ENCODE measurements at regions not wholly inside any gene's neighbourhood (a gene's known extent, or its start where the extent isn't known, plus 50 kb on each side); places are given as distances from the start of the nearest gene placed in this dataset.

- H3K4me1 ChIP-seq (ENCODE audit: insufficient read depth) = no peaks in the 10 kb centered on the region
- H4K20me1 ChIP-seq (ENCODE audit: insufficient read depth) = no peaks in the 10 kb centered on the region
- H2AFZ ChIP-seq = no peak overlapping the region
- TF ChIP-seq EZH2phosphoT487 (IDR thresholded peaks at IDR 0.05; ENCODE audit: insufficient read depth, low read depth) (no peak), EZH2 (IDR thresholded peaks at IDR 0.05; ENCODE audit: insufficient read depth, poor library complexity, severe bottlenecking) (no peak)
- no peak overlapping the region for H3K27ac ChIP-seq
- H3K36me3 ChIP-seq (ENCODE audit: low read depth) = no peaks in the 10 kb centered on the region
- no peaks in the 10 kb centered on the region for H3K9me2 ChIP-seq (ENCODE audit: insufficient read depth)
- 10 to 18% methylated on average over 2 of the region's 2 CpGs for WGBS, 2 experiments (ENCODE audit: low coverage in 1 of 2, low lambda C conversion rate in 2 of 2, missing lambda C conversion rate in 2 of 2)
- H3K9me3 ChIP-seq (ENCODE audit: low read depth) = no peaks in the 10 kb centered on the region
- in situ Hi-C loops (cut with MboI) = no loop called here
- no peak overlapping the region for H3K9ac ChIP-seq
- H3K79me2 ChIP-seq (ENCODE audit: insufficient read depth) = no peaks in the 10 kb centered on the region
- no peak overlapping the region for H3K4me2 ChIP-seq (ENCODE audit: unreplicated experiment)
- no peak overlapping the region for H3K4me3 ChIP-seq
- no peak for DNase-seq
- no peaks in the 10 kb centered on the region for H3K27me3 ChIP-seq (replicated peaks; ENCODE audit: insufficient read depth)
- H3F3A ChIP-seq (ENCODE audit: insufficient read depth) = no peaks in the 10 kb centered on the region
Observed at GRCh38 chr4:29319663-29320340, 1400.4 kb upstream of the PCDH7 start.

GRCh38 chr4:29320947-29321620 lies 1399.1 kb upstream of the PCDH7 start:
- no peaks in the 10 kb centered on the region for H3K4me1 ChIP-seq (ENCODE audit: insufficient read depth)
- H3K36me3 ChIP-seq (ENCODE audit: low read depth) = no peaks in the 10 kb centered on the region
- H3K9ac ChIP-seq = no peak overlapping the region
- H3K79me2 ChIP-seq (ENCODE audit: insufficient read depth) = no peaks in the 10 kb centered on the region
- H3K9me2 ChIP-seq (ENCODE audit: insufficient read depth) = no peaks in the 10 kb centered on the region
- H3K9me3 ChIP-seq (ENCODE audit: low read depth) = no peaks in the 10 kb centered on the region
- H3K4me2 ChIP-seq (ENCODE audit: unreplicated experiment) = no peak overlapping the region
- no peaks in the 10 kb centered on the region for H3F3A ChIP-seq (ENCODE audit: insufficient read depth)
- no peaks in the 10 kb centered on the region for H3K27me3 ChIP-seq (replicated peaks; ENCODE audit: insufficient read depth)
- no peak for DNase-seq
- H3K4me3 ChIP-seq = no peak overlapping the region
- no peaks in the 10 kb centered on the region for H4K20me1 ChIP-seq (ENCODE audit: insufficient read depth)
- in situ Hi-C loops (cut with MboI) = no loop called here
- 5 to 8% methylated on average over 6 of the region's 6 CpGs for WGBS, 2 experiments (ENCODE audit: low coverage in 1 of 2, low lambda C conversion rate in 2 of 2, missing lambda C conversion rate in 2 of 2)
- TF ChIP-seq EZH2 (IDR thresholded peaks at IDR 0.05; ENCODE audit: insufficient read depth, poor library complexity, severe bottlenecking) (no peak), EZH2phosphoT487 (IDR thresholded peaks at IDR 0.05; ENCODE audit: insufficient read depth, low read depth) (no peak)
- H3K27ac ChIP-seq = no peak overlapping the region
- H2AFZ ChIP-seq = no peak overlapping the region

- Histone ChIP-seq H3K4me2 (ENCODE audit: unreplicated experiment) (no peak overlapping the region), H3K27ac (no peak overlapping the region), H4K20me1 (ENCODE audit: insufficient read depth) (no peaks in the 10 kb centered on the region), H3F3A (ENCODE audit: insufficient read depth) (no peaks in the 10 kb centered on the region), H3K9me3 (ENCODE audit: low read depth) (no peaks in the 10 kb centered on the region), H3K4me3 (no peak overlapping the region), H3K9ac (no peak overlapping the region), H3K27me3 (replicated peaks; ENCODE audit: insufficient read depth) (no peaks in the 10 kb centered on the region), H3K79me2 (ENCODE audit: insufficient read depth) (no peaks in the 10 kb centered on the region), H3K36me3 (ENCODE audit: low read depth) (no peaks in the 10 kb centered on the region), H3K4me1 (ENCODE audit: insufficient read depth) (no peaks in the 10 kb centered on the region), H3K9me2 (ENCODE audit: insufficient read depth) (no peaks in the 10 kb centered on the region; the same call in 1 of the 2 replicates), H2AFZ (no peak overlapping the region)
- 11 to 16% methylated on average over 2 of the region's 2 CpGs for WGBS, 2 experiments (ENCODE audit: low coverage in 1 of 2, low lambda C conversion rate in 2 of 2, missing lambda C conversion rate in 2 of 2)
- in situ Hi-C loops (cut with MboI) = no loop called here
- DNase-seq = no peak
- TF ChIP-seq EZH2 (IDR thresholded peaks at IDR 0.05; ENCODE audit: insufficient read depth, poor library complexity, severe bottlenecking) (no peak), EZH2phosphoT487 (IDR thresholded peaks at IDR 0.05; ENCODE audit: insufficient read depth, low read depth) (no peak)
Observed at GRCh38 chr4:29326004-29326403, 1394.2 kb upstream of the PCDH7 start.

DNA sequence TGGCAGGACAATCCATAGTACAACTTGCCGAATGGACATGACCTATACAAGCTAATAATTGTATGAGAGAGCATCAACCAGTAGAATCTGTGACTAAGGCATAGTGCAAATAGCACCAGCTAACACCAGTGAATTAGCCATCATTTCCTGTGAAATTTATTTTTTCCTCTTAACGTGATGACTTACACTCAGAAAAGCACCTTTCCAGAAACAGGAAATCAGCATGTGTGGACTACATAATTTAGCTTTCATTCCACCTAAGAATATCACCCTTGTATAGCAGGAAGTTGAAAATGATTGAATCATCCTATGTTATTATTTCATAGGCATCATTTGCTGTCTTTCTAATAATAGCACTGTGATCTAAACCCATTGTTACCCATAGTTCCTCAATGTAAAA lies 1393.4 kb upstream of the PCDH7 start:
- H3K9me2 ChIP-seq (ENCODE audit: insufficient read depth) = no peaks in the 10 kb centered on the region; the same call in 1 of the 2 replicates
- DNase-seq = no peak
- no peaks in the 10 kb centered on the region for H3F3A ChIP-seq (ENCODE audit: insufficient read depth)
- H4K20me1 ChIP-seq (ENCODE audit: insufficient read depth) = no peaks in the 10 kb centered on the region
- no peak overlapping the region for H3K4me3 ChIP-seq
- no peaks in the 10 kb centered on the region for H3K79me2 ChIP-seq (ENCODE audit: insufficient read depth)
- no peak overlapping the region for H2AFZ ChIP-seq
- H3K36me3 ChIP-seq (ENCODE audit: low read depth) = no peaks in the 10 kb centered on the region
- H3K27me3 ChIP-seq (replicated peaks; ENCODE audit: insufficient read depth) = no peaks in the 10 kb centered on the region
- no peaks in the 10 kb centered on the region for H3K4me1 ChIP-seq (ENCODE audit: insufficient read depth)
- 18 to 26% methylated on average over 2 of the region's 2 CpGs for WGBS, 2 experiments (ENCODE audit: low coverage in 1 of 2, low lambda C conversion rate in 2 of 2, missing lambda C conversion rate in 2 of 2)
- in situ Hi-C loops (cut with MboI) = no loop called here
- no peak for TF ChIP-seq EZH2 (IDR thresholded peaks at IDR 0.05; ENCODE audit: insufficient read depth, poor library complexity, severe bottlenecking)
- TF ChIP-seq EZH2phosphoT487 (IDR thresholded peaks at IDR 0.05; ENCODE audit: insufficient read depth, low read depth) = no peak
- no peak overlapping the region for H3K4me2 ChIP-seq (ENCODE audit: unreplicated experiment)
- H3K27ac ChIP-seq = no peak overlapping the region
- H3K9ac ChIP-seq = no peak overlapping the region
- H3K9me3 ChIP-seq (ENCODE audit: low read depth) = no peaks in the 10 kb centered on the region
